Panc1 (cell line): ENCODE measurements at regions not wholly inside any gene's neighbourhood (a gene's known extent, or its start where the extent isn't known, plus 50 kb on each side); places are given as distances from the start of the nearest gene placed in this dataset.
"Not testable (repeated sequence)": the region's sequence is repeated elsewhere in the genome, so short reads cannot be mapped to it uniquely, and the experiment has no call there.

Source experiments
- POLR2AphosphoS5 ChIP-seq: IDR thresholded peaks from 2 replicates; pipeline ENCODE4 v1.6.1; 2012; ENCODE audit warnings: mild to moderate bottlenecking, low read depth, low read length, moderate library complexity
- REST ChIP-seq, 2 experiments: IDR thresholded peaks; 2 replicates each; pipeline ENCODE4 v1.6.1; 2011 to 2012; ENCODE audit warnings: low read depth in 2 of 2, control low read depth in 1 of 2, low read length in 1 of 2, mild to moderate bottlenecking in 1 of 2, moderate library complexity in 1 of 2; ENCODE audit not compliant: insufficient read depth in 1 of 2
- SIN3A ChIP-seq: IDR thresholded peaks from 2 replicates; pipeline ENCODE4 v1.6.1; 2012; ENCODE audit warnings: low read depth, mild to moderate bottlenecking, low read length, moderate library complexity, borderline replicate concordance; ENCODE audit not compliant: insufficient read depth
- TCF7L2 ChIP-seq: IDR thresholded peaks from 2 replicates; pipeline ENCODE4 v1.6.1; 2011; ENCODE audit warnings: mild to moderate bottlenecking, low read depth, low read length, inconsistent platforms
- TF ChIP-seq, protein P1 (sequence below): fragments of 450-650 bp; IDR thresholded peaks from 2 replicates; pipeline ENCODE4 v1.5.1; 2017; ENCODE audit warnings: mild to moderate bottlenecking

DNA sequence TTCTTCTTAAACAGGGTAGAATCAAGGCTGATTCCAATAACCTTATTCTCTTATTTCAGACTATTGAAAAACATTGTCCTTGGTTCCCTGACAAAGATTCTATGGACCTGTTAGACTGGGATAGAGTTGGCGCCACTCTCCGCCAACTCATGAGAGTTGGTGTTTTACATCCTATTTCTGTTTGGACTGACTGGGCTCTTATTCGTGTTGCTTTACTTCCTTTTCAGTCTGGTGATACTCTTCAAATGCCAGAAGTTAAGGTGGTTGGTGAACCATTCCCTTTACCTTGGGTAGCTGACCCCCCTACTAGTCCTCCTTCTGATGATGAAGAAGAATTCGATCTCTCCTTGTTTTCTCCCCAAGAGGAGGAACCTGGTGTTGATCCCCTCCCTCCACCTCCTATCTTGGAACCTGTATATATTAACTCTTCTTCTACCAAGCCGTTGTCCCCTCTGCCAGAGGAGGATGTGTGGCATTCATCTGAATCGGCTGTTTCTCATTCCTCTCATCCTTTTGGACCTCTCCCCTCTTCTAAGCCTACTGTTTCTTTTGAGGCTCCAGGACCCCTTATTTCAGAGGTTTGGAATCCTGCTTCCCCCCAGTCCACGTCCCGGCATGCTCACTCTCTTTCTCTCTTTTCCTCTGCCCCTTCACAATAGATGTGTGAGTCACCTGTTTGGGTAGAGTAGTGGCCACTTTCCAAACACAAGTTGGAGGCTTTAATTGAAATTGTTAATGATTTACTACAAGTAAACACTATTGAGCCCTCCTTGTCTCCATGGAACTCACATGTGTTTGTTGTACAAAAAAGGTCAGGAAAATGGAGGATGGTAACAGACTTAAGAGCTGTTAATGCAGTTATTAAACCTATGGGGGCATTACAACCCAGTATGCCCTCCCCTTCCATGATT is 585.7 kb downstream of the NSUN3 start:
- TF ChIP-seq, protein P1, sequence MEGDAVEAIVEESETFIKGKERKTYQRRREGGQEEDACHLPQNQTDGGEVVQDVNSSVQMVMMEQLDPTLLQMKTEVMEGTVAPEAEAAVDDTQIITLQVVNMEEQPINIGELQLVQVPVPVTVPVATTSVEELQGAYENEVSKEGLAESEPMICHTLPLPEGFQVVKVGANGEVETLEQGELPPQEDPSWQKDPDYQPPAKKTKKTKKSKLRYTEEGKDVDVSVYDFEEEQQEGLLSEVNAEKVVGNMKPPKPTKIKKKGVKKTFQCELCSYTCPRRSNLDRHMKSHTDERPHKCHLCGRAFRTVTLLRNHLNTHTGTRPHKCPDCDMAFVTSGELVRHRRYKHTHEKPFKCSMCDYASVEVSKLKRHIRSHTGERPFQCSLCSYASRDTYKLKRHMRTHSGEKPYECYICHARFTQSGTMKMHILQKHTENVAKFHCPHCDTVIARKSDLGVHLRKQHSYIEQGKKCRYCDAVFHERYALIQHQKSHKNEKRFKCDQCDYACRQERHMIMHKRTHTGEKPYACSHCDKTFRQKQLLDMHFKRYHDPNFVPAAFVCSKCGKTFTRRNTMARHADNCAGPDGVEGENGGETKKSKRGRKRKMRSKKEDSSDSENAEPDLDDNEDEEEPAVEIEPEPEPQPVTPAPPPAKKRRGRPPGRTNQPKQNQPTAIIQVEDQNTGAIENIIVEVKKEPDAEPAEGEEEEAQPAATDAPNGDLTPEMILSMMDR: not testable (repeated sequence)
- TF ChIP-seq TCF7L2; POLR2AphosphoS5; REST (IDR thresholded peaks at IDR 0.05; ENCODE audit: insufficient read depth in 1 of 2, low read depth in 2 of 2, low read length in 1 of 2); SIN3A: not testable (repeated sequence)
